ENCODE measurements at regions not wholly inside any gene's neighbourhood (a gene's known extent, or its start where the extent isn't known, plus 50 kb on each side); places are given as distances from the start of the nearest gene placed in this dataset.

- TF ChIP-seq THAP9 (CRISPR knock-in tag; IDR thresholded peaks at IDR 0.05; ENCODE audit: borderline replicate concordance) (no peak), HOXA3 (CRISPR knock-in tag; IDR thresholded peaks at IDR 0.05) (peak; percentile 21; the same call in 1 of the 2 replicates), AGO1 (IDR thresholded peaks at IDR 0.05; ENCODE audit: low read depth, low read length, poor library complexity, severe bottlenecking) (no peak), JUNB (CRISPR knock-in tag; IDR thresholded peaks at IDR 0.05; ENCODE audit: borderline replicate concordance) (no peak), PAWR (CRISPR knock-in tag; IDR thresholded peaks at IDR 0.05; ENCODE audit: borderline replicate concordance) (no peak), ZNF678 (CRISPR knock-in tag; IDR thresholded peaks at IDR 0.05) (no peak), POLR2G (IDR thresholded peaks at IDR 0.05; ENCODE audit: low read depth, low read length) (no peak), ZNF841 (CRISPR knock-in tag; IDR thresholded peaks at IDR 0.05; ENCODE audit: borderline replicate concordance) (no peak), ZFP1 (CRISPR knock-in tag; IDR thresholded peaks at IDR 0.05) (no peak), POGZ (CRISPR knock-in tag; IDR thresholded peaks at IDR 0.05) (no peak), CENPT (CRISPR knock-in tag; IDR thresholded peaks at IDR 0.05; ENCODE audit: low read depth) (no peak), RAD21 (CRISPR knock-in tag; IDR thresholded peaks at IDR 0.05) (peak; percentile 75), NFYB (CRISPR knock-in tag; IDR thresholded peaks at IDR 0.05) (no peak), HNRNPL (IDR thresholded peaks at IDR 0.05; ENCODE audit: low read depth, low read length) (no peak), FOXK1 (CRISPR knock-in tag; IDR thresholded peaks at IDR 0.05; ENCODE audit: borderline replicate concordance, low read depth) (no peak), SAFB2 (CRISPR knock-in tag; IDR thresholded peaks at IDR 0.05; ENCODE audit: borderline replicate concordance, low read depth) (no peak)
Observed at GRCh38 chr18:8988260-8988871, 114.1 kb upstream of the NDUFV2 start (continued).
